Left lobe of liver (tissue), 2 donors: ENCODE measurements at regions not wholly inside any gene's neighbourhood (a gene's known extent, or its start where the extent isn't known, plus 50 kb on each side); places are given as distances from the start of the nearest gene placed in this dataset.
"Not testable (repeated sequence)": the region's sequence is repeated elsewhere in the genome, so short reads cannot be mapped to it uniquely, and the experiment has no call there.

Experiments used
- ATAC-seq: fragments of 200-7000 bp; cut with Tn5 transposase; one replicate; pipeline ENCODE4 v1.9.1; 2020; ENCODE audit warnings: mild to moderate bottlenecking, moderate library complexity
- DNase-seq: peaks from one replicate; pipeline ENCODE4 v3.0.0-alpha.2; 2020; ENCODE audit warnings: low spot score
- donor health status: DM: no; HTN: no; CAD: no; lungs with moderate emphysema.
- donor health status: DM: no; HTN: yes; CAD: no.

DNA sequence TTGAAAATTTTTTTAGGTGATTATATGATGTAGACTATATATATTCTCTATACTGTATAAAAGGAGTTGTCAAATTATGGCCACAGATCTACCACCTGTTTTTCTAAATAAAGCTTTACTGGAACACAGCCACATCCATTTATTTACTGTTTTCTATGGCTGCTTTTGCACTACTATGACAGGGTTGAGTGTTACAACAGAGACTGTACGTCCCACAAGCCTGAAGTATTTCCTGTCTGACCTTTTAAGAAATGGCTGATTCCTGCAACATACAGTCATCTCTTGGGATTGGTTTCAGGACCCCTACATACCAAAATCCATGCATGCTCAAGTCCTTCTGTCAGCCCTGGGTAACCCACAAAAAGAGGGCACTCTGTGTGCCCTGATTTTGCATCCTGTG is 508.3 kb downstream of the TSN start:
- DNase-seq = no peak
- ATAC-seq = no peak

DNA sequence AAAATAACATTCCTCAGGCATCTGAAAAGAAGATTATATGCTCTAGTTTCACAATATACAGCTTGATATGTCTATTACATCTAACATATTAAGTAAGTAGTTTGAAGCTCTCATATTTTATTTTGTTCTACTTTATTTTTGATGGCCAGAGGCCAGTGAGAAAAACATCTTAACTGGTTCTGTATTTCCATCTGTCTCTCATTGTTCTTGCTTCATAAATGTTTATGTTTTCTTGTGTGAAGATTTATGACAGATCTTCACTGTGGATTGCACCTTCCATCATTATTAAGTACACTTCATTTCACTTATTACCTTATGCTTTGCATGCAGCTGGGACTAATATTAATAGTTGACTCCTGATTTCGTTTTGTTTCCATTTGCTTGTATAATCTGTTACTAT is 511.2 kb downstream of the TSN start:
- ATAC-seq = no peak
- no peak for DNase-seq

DNA sequence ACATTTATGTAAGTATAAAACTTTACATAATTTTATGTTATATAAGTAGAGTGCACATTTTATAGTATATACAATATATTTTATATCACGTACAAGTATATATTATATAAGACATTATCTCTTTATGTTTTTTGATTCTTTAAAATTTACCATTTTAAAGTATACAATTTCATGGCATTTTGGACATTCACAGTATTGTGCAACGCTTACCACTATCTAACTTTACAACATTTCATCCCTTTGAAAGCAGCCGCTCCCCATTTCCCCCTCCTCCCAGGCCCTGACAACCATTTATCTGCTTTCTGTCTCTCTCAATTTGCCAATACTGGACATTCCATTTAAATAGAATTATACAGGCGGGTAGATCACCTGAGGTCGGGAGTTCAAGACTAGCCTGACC is 512.5 kb downstream of the TSN start:
- no peak for DNase-seq
- no peak for ATAC-seq

DNA sequence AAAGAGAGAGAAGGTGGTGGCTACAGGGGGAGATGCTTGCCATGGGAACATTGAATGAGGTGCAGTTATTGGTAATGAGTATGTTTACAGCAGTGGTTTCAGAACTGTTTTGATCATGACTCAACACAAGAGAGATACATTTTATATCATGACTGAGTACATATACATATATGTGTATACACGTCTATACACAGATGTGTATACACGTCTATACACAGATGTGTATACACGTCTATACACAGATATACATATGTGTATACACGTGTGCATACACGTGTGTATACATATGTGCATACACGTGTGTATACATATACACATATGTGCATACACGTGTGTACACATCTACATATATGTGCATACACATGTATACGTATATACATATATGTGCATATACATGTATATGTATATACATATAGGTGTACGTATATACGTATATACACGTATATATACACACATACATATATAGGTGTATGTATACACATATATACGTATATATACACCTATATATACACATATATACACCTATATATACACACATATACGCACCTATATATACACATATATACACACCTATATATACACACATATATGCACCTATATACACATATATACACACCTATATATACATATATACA is 518.5 kb downstream of the TSN start:
- DNase-seq = no peak
- no peak for ATAC-seq

DNA sequence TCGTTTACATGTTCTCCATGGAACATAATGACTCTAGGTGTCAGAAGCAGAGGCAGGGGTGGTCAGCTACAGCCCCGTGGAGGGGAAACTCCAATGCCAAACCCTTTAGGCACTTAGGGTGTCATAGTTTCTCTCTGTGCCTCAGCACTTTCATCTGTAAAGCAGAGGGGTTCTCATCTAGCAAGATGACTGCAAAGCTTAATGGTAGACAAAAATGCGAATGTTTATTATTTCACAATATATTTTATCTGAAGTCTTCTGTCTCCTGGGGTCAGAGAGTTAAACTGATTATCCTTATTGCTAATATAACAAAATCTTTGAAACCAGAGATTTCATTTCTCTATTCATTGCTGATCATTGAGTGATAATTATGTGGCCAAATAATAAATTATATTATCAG is 522.5 kb downstream of the TSN start:
- ATAC-seq (no peak), DNase-seq (no peak)

DNA sequence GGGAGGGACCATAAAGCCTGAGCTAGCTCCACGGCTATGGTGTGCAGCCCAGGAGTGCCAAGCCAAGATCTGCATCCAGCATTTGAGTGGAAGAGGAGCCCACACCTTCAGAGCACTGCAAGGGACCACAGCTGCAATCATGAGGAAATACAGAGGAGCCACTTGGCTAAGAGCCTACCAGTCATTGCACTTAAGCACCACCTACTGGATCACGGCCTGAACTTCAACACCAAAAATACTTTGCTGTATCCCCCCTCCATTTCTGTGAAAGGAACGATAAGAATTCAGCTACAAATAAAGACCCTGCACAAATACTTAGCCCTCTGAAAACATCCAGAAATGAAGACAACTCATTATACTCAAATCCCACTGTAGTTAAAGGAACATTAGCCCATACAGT is 545.3 kb downstream of the TSN start:
- DNase-seq (no peak), ATAC-seq (no peak)

DNA sequence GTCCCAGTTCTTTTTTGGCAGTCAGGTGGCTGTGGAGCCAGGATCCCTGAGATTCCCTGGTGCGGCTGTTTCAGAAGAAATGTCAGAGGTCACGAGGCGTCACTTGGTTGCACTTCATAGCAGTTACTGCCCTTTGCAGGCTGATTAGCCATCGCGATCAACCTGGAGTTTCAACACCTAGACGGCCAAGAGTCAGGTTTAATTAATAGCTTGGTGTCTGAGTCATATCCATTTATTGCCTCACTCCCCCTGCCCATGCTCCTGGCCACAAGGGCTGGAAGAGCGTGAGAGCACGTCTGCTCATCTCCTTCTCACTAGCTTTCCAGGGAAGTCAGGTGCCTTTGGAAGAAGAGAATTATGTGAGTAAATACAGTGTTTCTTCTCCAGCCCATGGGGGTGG is 552.3 kb downstream of the TSN start:
- ATAC-seq (no peak), DNase-seq (no peak)

DNA sequence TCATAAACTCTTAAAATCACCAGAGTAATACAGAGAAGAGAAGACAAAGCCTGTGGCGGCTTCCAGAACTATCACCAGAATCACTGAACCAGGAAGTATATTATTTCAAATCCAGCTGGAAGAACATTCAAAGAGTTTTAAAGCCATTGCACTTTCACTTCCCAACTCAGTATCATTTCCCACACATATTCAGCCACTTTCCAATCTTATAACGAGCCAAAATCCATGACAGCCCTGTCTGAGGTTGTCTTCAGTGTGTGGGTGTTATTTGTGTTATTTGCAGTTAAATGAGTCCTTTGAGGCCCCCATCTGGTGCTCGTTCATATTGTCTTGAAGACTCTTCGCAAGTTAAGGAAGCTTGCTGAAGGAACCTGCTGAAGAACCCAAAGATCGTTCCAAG is 559.9 kb downstream of the TSN start:
- no peak for ATAC-seq
- DNase-seq = no peak

DNA sequence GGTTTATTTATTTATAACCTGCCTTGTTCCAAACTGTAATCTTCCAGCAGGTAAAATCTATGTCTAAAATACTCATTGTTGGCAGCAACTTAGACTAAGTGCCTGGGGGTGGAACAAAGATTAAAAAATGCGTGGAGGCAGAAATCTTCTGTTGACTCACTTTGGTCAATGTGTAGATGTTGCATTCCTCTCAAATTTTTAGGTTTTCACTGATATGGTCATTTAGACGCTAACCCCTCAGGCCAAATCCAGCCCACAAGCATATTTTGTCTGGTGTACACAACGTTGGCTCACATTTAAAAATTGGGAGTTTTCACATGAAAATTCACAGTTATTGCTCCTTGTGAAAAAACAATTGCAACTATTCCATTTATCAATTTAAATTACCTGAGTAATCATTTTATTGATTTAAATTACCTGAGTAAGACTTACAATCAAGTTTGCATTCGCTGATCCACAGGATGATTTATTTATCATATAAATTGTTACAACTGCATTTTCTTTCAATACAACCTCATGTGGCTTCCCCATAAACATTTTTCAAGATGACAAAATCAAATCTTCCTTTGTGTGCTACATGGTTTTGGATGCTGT is 564.2 kb downstream of the TSN start:
- DNase-seq = no peak
- ATAC-seq = no peak

DNA sequence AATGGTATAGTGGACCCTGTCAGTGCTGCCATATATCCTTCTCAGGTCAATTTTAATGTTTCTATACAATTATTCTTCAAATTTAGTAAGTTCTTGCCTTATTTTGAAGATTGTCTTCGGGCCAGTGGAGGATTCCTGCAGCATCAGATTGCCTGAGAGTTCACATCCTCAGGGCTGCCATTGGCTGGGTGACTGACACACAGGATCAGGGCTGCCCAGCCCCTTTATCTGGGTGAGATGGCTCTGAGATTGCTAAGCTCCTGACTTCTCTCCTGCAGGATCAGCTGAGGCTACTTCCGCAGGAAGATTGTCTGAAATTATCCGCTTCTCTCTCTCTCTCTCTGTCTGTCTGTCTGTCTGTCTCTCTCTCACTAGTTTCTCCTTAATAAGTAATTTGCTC is 567.4 kb downstream of the TSN start:
- no peak for ATAC-seq
- DNase-seq = no peak

DNA sequence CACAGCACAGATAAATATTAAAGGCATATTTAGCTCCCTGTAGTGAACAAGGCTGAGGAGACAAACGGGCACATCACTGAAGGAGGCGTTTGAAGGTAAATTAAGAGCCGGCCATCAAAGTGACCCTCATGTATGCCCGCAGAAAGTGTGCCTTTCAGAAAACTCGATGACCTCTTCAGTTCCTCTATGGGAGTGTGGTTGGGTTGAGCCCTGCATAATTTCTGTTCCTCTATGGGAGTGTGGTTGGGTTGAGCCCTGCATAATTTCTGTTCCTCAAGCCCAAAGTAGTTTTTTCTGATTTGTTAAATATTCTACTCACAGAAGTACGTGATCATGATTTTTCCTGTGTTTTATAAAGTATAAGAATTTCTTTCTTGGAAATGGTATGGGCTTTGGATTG is 568.5 kb downstream of the TSN start:
- ATAC-seq (no peak), DNase-seq (no peak)

DNA sequence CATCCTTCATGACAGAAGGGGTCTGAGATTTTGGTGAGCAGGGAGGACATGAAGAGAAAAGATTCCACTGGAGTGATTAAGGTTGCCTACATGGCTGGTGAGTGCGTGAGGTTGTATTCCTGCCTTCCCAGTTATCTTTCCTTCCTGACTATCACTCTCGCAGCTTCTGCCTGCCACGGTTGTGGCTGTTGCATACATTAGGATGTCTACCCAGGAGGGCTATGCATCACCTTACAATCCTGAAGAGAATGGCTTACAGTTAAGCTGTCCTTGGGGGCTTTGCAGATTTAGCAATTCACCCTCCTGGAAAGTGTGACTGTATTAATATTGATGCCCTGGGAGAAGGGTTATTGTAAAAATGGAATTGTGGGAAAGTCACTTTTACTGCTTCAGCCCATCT is 571.0 kb downstream of the TSN start:
- DNase-seq (no peak), ATAC-seq (no peak)

DNA sequence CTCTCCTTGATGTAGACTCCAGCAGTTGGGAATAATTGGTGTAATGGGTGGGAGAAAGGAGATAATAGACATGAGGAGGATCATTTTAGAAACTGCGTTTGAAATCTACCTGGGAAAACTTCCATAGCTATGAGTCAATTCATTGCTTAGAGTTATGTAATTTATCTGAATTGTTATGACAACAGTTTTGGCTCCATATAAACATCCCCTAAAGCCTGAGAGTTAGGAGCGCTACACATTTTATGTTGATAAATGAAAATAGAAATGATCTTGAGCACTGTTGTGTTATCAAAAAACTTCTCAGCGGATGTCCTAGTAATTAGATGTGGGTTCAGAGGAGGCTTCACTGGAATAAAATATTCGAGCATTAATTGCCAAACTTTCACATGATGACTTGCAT is 573.4 kb downstream of the TSN start:
- DNase-seq (no peak), ATAC-seq (no peak)

DNA sequence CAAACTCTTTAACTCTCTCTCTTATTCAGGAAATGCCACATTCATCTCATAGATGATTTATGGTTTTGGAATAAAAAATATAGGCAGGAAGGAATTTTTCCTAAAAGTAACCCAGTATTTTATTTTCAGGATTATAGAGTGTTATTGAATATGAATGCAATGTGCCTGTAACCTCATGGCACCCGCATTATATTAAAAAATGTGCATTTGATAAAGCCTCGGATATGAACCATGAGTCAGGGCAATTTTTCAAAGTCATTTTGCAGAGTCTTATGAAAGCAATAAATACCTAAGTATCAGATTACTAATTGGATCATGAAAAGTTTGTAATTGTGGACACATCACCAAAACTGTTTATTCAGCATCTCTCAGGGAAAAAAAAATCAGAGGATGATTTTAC is 573.8 kb downstream of the TSN start:
- DNase-seq (no peak), ATAC-seq (no peak)

DNA sequence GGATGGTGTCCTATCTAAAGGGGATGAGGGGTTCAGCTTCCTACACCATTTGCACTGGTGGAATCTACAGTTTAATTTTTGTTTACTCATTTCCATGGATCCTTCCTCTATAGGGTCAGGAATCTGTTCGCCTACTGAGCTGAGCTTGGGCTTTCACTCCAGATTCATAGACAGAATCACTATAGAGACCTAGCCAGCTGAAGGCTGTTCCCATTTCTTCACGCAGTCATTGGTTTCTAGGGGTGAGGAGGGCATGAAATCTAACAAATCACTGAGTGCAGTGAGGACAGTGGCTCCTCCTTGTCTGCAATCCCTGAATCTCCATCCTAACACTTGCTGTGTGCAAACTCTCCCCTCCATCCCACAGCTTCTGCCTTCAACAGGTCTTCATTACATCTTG is 578.5 kb downstream of the TSN start:
- DNase-seq = no peak
- no peak for ATAC-seq

DNA sequence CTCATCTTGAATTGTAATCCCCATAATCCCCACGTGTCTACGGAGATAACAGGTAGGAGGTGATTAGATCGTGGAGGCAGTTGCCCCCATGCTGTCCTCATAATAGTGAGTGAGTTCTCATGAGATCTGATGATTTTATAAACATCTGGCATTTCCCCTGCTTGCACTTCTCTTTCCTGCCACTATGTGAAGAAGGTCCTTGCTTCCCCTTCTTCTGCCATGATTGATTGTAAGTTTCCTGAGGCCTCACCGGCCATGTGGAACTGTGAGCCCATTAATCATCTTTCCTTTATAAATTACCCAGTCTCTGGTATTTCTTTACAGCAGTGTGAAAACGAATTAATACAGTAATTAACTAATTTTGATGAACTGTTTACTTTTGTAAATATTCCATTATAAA is 582.5 kb downstream of the TSN start:
- ATAC-seq = no peak

DNA sequence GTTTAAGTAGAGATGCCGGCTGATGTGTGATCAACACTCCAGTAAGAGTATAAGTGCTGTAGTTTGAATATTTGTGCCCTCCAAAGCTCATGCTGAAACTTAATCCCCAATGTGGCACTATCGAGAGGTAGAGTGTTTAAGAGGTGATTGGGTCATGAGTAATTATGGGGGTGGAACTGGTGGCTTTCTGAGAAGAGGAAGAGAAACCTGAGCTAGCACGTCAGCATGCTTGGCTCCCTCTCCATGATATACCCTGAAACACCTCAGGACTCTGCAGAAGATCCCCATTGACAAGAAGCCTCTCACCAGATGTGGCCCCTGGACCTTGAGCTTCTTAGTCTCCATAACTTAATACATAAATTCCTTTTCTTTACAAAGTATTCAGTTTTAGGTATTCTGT is 584.8 kb downstream of the TSN start:
- DNase-seq = no peak
- ATAC-seq = no peak

More for the DNA sequence above, 582.5 kb downstream of the TSN start:
- no peak for DNase-seq

DNA sequence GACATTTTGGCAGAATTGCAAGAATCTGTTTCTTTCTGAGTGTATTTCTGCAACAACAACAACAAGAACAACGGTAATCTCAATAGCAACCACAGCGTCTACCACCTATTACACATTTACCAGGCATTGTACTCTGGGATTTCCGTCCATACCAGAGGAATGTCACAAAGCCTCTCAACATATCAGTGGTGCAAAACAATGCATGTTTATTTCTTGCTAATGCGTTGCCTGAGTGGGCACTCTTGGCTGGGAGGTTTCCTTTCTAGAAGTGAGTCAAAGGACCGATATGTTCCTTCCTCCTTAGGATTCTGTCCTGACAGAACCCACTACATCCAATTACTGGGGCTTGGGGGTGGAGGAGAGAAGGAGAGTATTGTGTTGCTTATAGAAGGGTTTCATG is 585.6 kb downstream of the TSN start:
- no peak for DNase-seq
- ATAC-seq = no peak

DNA sequence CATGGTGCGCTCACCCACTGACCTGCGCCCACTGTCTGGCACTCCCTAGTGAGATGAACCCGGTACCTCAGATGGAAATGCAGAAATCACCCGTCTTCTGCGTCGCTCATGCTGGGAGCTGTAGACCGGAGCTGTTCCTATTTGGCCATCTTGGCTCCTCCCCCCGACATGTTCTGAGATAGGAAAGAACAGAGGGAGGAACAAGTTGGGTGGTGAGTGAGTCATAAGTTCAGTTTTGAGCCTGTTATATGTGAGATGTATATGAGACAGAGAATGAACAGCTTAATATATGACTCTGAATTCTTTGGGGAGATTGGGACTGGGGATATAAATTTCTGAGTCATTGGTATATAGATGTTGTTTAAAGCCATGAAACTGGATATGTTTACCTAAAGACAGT is 596.7 kb downstream of the TSN start:
- not testable (repeated sequence) for ATAC-seq

DNA sequence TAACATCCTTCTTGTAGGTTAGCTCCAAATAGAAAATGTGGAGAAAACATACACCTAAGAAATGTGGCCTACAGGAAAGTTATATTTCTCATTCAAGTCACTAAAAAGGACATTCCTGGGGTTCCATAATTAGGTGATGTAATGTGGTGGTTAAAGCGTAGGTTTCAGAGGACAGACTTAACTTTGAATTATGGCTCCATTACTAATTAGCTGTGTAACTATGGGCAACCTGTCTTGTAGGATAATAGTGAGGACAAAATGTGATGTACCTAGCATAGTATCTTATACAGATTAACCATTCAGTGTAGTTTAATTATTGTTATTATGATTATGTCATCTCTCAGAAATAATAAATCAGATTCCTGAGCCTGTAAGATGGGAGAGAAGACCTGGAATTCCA is 602.5 kb downstream of the TSN start:
- no peak for DNase-seq
- ATAC-seq = no peak

More for the DNA sequence above, 596.7 kb downstream of the TSN start:
- not testable (repeated sequence) for DNase-seq

DNA sequence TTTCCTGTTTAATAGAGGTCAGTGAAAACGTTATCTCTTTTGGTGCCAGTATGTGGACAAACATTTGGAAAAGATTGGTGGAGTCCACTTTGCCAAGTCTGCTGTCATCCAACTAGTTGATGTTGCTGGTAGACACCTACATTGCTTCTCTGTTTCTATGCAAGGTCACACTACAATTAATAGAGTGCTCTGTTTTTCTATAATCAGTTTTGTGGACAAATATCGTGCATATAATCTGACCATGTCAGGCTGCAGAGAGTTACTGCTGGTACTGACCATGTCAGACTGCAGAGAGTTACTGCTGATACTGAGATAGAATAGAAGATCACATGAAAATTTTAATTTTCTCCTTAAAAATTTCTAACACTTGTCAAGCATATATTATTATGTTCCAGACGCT is 603.3 kb downstream of the TSN start:
- DNase-seq (no peak), ATAC-seq (no peak)

DNA sequence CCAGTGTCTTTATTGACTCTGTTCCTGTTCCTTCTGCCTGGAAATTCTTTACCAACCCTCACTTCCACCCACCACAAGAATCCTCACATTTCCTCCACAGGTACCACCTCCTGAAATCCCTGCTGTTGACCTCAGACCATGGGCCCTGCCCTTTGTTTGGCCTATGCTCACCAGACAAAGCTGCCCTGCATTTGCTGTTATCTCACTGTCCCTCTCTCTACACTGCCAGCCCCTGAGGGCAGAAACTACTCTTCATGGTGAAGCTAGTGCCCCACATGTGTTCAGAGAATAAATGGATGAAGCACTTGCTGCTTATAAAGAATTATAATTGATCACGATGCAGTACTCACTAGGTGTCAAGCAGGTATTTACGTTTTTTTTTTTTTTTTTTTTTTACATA is 608.4 kb downstream of the TSN start:
- ATAC-seq = no peak

DNA sequence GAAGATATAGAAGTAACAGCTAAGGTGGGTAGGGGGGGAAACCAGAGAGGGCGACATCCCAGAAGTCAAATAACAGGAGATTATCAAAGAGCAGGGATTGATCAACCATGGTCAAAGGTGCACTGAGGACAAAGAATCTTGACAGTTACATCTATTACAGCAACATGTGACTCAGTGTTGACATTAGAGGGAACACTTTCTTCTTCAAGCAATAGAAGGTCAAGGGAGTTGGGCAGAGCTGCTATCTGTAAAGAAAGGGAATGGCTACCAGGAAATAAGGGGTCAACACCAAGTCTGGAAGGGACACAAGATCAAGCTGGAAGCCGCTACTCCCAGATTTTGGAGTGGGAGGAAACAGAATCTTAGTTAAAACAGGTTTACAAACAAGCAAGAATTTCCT is 611.0 kb downstream of the TSN start:
- ATAC-seq = no peak

More for the DNA sequence above, 608.4 kb downstream of the TSN start:
- DNase-seq = no peak

More for the DNA sequence above, 611.0 kb downstream of the TSN start:
- no peak for DNase-seq
